Adrenal gland (tissue), 5 donors: ENCODE measurements at regions not wholly inside any gene's neighbourhood (a gene's known extent, or its start where the extent isn't known, plus 50 kb on each side); places are given as distances from the start of the nearest gene placed in this dataset.

Source experiments
- POLR2A ChIP-seq, 2 donors: fragments of 450-650 bp; IDR thresholded peaks; one replicate each; pipeline ENCODE4 v1.6.1; 2017; ENCODE audit warnings: antibody characterized with exemption in 2 of 2, mild to moderate bottlenecking in 2 of 2, moderate library complexity in 1 of 2
- TF ChIP-seq, protein P1 (sequence below), 6 experiments: fragments of 450-650 bp in 4 of 6; fragments of 200-600 bp in 2 of 6; sonication (generic) in 1 of 6; IDR thresholded peaks; 1 replicate in 5 of 6; 2 replicates in 1 of 6; pipeline versions ENCODE4 v1.5.1 to v1.8.0; 2016 to 2021; ENCODE audit warnings: antibody characterized with exemption in 6 of 6, mild to moderate bottlenecking in 2 of 6, moderate library complexity in 1 of 6
- donor health status: DM: no; HTN: no; CAD: no.

DNA sequence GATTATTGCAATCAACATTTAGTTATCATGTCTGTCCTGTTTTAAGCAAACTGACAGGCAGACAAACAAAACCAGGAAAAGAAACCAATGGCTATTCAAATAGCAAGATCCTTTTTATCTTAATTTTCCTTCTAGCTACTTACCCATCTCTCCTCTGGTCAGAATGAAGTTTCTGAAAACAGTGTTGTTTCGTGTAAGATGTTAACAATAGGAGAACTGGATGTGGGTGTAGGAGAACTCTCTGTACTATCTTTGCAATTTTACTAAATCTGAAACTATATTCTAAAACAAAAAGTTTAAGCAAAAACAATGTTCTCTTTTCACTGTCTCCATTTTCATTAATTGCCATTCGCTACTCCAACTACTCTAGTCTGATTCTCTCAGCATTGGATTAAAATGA lies 726.4 kb downstream of the ZNF385D start:
- TF ChIP-seq POLR2A (IDR thresholded peaks at IDR 0.05) = no peak
- TF ChIP-seq, protein P1, sequence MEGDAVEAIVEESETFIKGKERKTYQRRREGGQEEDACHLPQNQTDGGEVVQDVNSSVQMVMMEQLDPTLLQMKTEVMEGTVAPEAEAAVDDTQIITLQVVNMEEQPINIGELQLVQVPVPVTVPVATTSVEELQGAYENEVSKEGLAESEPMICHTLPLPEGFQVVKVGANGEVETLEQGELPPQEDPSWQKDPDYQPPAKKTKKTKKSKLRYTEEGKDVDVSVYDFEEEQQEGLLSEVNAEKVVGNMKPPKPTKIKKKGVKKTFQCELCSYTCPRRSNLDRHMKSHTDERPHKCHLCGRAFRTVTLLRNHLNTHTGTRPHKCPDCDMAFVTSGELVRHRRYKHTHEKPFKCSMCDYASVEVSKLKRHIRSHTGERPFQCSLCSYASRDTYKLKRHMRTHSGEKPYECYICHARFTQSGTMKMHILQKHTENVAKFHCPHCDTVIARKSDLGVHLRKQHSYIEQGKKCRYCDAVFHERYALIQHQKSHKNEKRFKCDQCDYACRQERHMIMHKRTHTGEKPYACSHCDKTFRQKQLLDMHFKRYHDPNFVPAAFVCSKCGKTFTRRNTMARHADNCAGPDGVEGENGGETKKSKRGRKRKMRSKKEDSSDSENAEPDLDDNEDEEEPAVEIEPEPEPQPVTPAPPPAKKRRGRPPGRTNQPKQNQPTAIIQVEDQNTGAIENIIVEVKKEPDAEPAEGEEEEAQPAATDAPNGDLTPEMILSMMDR (IDR thresholded peaks at IDR 0.05) = no peak
